Activated CD4-positive, alpha-beta T cell treated with anti-CD3 and anti-CD28 coated beads, Interleukin-2, Interleukin-4, amounts not matched to agents 100 ng/mL and 50 ng/mL, durations not matched to agents 16 hours and 8 hours (primary cell): ENCODE measurements at regions not wholly inside any gene's neighbourhood (a gene's known extent, or its start where the extent isn't known, plus 50 kb on each side); places are given as distances from the start of the nearest gene placed in this dataset.

Experiments
- DNase-seq: peaks from one replicate; pipeline ENCODE4 v3.0.0-alpha.2; 2020; ENCODE audit warnings: low spot score

GRCh38 chr2:145650226-145650625 is 1130.3 kb upstream of the ZEB2 start:
- no peak for DNase-seq

- DNase-seq, result no peak
Observed at GRCh38 chr2:145649061-145649460, 1129.1 kb upstream of the ZEB2 start.

- DNase-seq, result no peak
Observed at GRCh38 chr2:145644820-145645302, 1124.9 kb upstream of the ZEB2 start.

- no peak for DNase-seq
Observed at GRCh38 chr2:145638675-145639074, 1118.8 kb upstream of the ZEB2 start.

- no peak for DNase-seq
Observed at GRCh38 chr2:145635706-145636427, 1115.9 kb upstream of the ZEB2 start.

- DNase-seq, result no peak
Observed at GRCh38 chr2:145631561-145631960, 1111.6 kb upstream of the ZEB2 start.

GRCh38 chr2:145626301-145626700 is 1106.4 kb upstream of the ZEB2 start:
- no peak for DNase-seq

GRCh38 chr2:145625111-145625510 is 1105.2 kb upstream of the ZEB2 start:
- DNase-seq, result no peak

GRCh38 chr2:145623136-145623535 is 1103.2 kb upstream of the ZEB2 start:
- DNase-seq, result no peak

- DNase-seq, result no peak
Observed at GRCh38 chr2:145622285-145622684, 1102.4 kb upstream of the ZEB2 start.

- no peak for DNase-seq
Observed at GRCh38 chr2:145617906-145618305, 1098.0 kb upstream of the ZEB2 start.

- no peak for DNase-seq
Observed at GRCh38 chr2:145617420-145617819, 1097.5 kb upstream of the ZEB2 start.

GRCh38 chr2:145615626-145616025 is 1095.7 kb upstream of the ZEB2 start:
- DNase-seq, result no peak

GRCh38 chr2:145609951-145610350 is 1090.0 kb upstream of the ZEB2 start:
- no peak for DNase-seq

GRCh38 chr2:145601361-145601925 is 1081.5 kb upstream of the ZEB2 start:
- no peak for DNase-seq

- DNase-seq, result no peak
Observed at GRCh38 chr2:145600811-145601210, 1080.9 kb upstream of the ZEB2 start.

GRCh38 chr2:145599756-145600155 is 1079.8 kb upstream of the ZEB2 start:
- DNase-seq, result no peak

- no peak for DNase-seq
Observed at GRCh38 chr2:145598434-145598833, 1078.5 kb upstream of the ZEB2 start.

- DNase-seq, result no peak
Observed at GRCh38 chr2:145597809-145598208, 1077.9 kb upstream of the ZEB2 start.

- no peak for DNase-seq
Observed at GRCh38 chr2:145597006-145597405, 1077.1 kb upstream of the ZEB2 start.

- DNase-seq, result no peak
Observed at GRCh38 chr2:145596416-145596815, 1076.5 kb upstream of the ZEB2 start.

GRCh38 chr2:145595296-145595695 is 1075.4 kb upstream of the ZEB2 start:
- DNase-seq, result no peak

GRCh38 chr2:145593991-145594614 is 1074.2 kb upstream of the ZEB2 start:
- no peak for DNase-seq
